ENCODE measurements at regions not wholly inside any gene's neighbourhood (a gene's known extent, or its start where the extent isn't known, plus 50 kb on each side); places are given as distances from the start of the nearest gene placed in this dataset.

DNA sequence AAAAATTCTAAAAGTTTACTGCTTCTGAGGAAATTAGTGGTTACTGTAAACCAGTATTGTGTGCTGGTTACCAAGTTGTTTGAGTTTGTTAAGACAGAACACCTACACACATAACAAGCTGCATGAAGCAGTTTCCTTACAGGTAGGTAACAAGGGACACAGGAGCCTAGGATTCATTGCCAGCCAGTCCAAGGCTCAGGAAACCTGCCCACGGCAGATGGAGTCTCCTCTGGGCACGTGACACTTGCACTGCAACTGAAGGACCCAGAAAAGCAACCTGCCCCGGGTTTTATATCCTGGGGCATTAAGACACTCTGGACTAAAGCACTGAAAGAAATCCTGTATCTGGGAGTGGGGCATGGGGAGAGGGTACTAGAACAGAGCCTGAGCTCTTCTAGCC lies 639.3 kb downstream of the ADCYAP1 start:
- TF ChIP-seq, protein P1, sequence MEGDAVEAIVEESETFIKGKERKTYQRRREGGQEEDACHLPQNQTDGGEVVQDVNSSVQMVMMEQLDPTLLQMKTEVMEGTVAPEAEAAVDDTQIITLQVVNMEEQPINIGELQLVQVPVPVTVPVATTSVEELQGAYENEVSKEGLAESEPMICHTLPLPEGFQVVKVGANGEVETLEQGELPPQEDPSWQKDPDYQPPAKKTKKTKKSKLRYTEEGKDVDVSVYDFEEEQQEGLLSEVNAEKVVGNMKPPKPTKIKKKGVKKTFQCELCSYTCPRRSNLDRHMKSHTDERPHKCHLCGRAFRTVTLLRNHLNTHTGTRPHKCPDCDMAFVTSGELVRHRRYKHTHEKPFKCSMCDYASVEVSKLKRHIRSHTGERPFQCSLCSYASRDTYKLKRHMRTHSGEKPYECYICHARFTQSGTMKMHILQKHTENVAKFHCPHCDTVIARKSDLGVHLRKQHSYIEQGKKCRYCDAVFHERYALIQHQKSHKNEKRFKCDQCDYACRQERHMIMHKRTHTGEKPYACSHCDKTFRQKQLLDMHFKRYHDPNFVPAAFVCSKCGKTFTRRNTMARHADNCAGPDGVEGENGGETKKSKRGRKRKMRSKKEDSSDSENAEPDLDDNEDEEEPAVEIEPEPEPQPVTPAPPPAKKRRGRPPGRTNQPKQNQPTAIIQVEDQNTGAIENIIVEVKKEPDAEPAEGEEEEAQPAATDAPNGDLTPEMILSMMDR (IDR thresholded peaks at IDR 0.05): no peak
- no peak for TF ChIP-seq POLR2A (IDR thresholded peaks at IDR 0.05)

Data from esophagus squamous epithelium (tissue), 4 donors.